Fibroblast of mammary gland (primary cell): ENCODE measurements at regions not wholly inside any gene's neighbourhood (a gene's known extent, or its start where the extent isn't known, plus 50 kb on each side); places are given as distances from the start of the nearest gene placed in this dataset.
A peak's percentile ranks its signal among the peaks of the same experiment; 100 is the strongest.

Experiments used
- DNase-seq: peaks from one replicate; pipeline ENCODE4 v3.0.0-alpha.2; 2010; ENCODE audit warnings: low read depth
- H3K4me3 ChIP-seq: 2 replicates; pipeline ENCODE4 v1.5.1; 2011; ENCODE audit warnings: low read depth, mild to moderate bottlenecking, low read length, moderate library complexity; ENCODE audit not compliant: control insufficient read depth
- TF ChIP-seq, protein P1 (sequence below): conservative IDR thresholded peaks from 2 replicates; pipeline ENCODE4 v1.5.1; 2011; ENCODE audit warnings: low read depth, low read length, inconsistent platforms; ENCODE audit not compliant: control insufficient read depth, insufficient read depth

DNA sequence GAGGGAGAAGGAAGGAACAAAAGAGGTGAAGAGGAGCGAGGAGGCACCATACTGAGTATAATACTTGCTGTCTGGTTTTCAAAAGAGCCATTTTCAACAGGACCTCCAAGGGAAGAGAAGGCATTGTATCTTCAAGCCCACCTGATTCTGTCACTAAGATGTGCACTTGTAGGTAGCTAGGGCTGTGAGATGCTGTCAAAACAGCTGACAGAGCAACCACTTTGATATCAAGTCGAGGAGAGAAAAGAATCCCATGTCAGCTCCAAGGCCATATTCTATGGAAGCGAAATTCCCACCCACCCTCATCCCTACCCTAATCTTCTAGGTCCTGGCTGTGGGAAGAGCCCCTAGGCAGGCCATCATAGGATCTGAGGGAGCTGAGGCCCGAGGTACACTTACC, 70.9 kb upstream of the PRDM11 start:
- DNase-seq: no peak
- TF ChIP-seq, protein P1, sequence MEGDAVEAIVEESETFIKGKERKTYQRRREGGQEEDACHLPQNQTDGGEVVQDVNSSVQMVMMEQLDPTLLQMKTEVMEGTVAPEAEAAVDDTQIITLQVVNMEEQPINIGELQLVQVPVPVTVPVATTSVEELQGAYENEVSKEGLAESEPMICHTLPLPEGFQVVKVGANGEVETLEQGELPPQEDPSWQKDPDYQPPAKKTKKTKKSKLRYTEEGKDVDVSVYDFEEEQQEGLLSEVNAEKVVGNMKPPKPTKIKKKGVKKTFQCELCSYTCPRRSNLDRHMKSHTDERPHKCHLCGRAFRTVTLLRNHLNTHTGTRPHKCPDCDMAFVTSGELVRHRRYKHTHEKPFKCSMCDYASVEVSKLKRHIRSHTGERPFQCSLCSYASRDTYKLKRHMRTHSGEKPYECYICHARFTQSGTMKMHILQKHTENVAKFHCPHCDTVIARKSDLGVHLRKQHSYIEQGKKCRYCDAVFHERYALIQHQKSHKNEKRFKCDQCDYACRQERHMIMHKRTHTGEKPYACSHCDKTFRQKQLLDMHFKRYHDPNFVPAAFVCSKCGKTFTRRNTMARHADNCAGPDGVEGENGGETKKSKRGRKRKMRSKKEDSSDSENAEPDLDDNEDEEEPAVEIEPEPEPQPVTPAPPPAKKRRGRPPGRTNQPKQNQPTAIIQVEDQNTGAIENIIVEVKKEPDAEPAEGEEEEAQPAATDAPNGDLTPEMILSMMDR: no peak
- no peak overlapping the region for H3K4me3 ChIP-seq

DNA sequence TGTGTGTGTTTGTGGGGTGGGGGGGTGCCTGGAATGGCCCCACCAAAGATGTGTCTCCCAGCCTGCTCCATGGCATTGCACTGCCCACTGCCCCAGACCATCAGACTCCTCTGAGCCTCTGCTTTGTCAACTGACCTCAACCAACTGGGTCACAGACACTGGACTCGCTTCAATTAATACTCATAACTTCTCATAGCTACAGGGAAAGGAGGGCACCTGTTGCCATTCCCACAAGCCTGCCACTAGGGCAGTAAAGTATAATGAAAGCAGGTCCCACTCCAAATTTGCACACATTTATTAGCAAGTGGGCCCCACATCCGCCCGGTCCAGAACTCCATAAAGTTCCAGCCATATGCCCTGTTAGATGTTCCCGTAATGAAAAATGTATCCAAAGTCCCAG, 70.5 kb upstream of the PRDM11 start:
- TF ChIP-seq, protein P1: no peak
- DNase-seq: no peak
- no peak overlapping the region for H3K4me3 ChIP-seq

DNA sequence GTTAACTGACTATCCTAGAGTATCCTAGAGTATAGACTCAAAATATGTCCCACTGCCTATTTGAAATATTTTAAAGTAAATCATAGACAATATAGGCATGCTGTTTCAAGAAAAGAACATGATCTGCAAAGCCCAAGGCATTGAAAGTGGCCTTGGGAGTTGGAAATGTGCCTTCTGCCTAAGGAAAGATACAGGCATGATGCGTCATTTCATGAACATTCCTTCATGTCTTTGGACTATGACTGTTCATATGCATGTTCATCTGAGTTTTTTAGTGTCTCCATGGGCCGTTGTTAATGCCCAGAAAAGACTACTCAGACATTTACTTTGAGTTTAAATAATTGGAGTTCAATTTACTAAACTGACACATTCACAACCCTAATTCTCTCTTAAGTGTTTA, 69.7 kb upstream of the PRDM11 start:
- DNase-seq: no peak
- H3K4me3 ChIP-seq: no peak overlapping the region
- TF ChIP-seq, protein P1: no peak

DNA sequence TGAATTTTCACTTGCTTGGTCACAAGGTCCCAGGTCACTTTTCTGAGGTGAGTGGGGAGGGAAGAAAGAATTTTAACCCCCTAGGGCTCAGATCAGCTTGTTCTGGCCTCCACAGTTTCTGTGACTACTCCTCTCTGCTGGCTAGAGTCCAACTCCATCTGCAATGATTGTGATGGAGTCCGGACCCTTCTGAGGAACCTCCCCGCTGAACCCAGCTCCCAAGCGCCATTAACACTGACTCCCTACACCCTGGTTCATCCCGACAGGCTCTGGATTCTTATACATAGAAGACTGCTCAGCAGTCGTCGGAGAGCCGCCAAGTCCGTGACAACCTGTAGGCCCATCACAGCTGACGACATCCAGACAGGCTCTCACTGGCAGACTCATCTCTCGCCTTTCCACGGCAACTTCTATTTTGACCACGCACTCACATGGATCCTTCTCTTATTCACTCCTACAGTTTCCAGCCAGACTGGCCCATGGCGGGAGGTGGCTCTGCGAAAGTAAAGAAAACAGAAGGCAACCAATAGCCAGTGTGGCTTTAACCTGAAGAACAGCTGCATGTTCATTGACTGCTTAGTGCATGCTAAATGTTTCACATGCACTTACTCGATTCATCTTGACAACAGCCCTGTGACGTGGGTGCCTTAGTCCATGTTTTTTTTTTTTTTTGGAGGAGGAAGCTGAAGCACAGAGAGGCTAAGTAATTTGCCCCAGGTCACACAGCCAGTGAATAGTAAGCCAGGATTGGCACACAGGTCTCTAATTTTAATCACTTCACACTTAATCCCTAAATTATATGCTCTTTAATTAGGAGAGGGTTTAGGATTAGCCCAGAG, 68.0 kb upstream of the PRDM11 start:
- no peak overlapping the region for H3K4me3 ChIP-seq
- peak; percentile 30 for DNase-seq
- TF ChIP-seq, protein P1: no peak

DNA sequence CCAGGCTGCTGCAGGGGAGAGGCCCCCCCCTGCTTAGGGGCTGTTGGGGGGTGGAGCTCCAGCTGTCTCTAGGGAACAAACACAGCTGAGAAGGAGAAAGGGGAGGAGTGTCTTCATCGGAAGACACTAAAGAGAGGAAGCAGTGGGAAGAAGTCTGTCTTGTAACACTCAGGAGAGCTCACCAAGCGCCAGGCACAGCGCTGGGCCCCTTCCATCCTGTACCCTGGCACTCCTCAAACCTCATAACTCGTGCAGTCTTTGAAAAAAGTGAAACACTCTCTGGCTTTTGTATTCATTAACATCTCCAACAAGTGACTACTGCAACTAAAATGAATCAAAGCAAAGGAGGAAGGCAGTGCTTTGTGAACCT, 67.4 kb upstream of the PRDM11 start:
- no peak overlapping the region for H3K4me3 ChIP-seq
- TF ChIP-seq, protein P1: no peak
- no peak for DNase-seq

DNA sequence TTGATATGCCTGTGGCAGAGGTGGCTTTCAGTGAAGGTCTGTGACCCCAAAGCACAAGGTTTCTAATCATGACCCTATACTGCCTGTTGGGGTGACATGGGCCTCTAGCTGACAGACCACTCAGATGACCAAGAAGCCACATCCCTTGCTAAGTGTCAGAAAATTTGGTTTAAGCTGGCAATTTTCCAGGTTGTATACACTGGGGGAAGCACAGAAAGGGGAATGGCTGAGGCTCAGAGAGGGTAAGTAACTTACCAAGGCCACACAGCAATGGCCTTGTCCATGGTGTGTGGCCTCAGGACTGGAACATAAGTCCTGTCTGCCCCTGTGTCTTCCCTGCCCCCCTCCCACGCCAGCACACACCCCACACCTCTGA, 66.9 kb upstream of the PRDM11 start:
- no peak for DNase-seq

More for the DNA sequence above, 66.9 kb upstream of the PRDM11 start:
- no peak overlapping the region for H3K4me3 ChIP-seq
- TF ChIP-seq, protein P1: no peak
